ENCODE measurements at regions not wholly inside any gene's neighbourhood (a gene's known extent, or its start where the extent isn't known, plus 50 kb on each side); places are given as distances from the start of the nearest gene placed in this dataset.

- ChIA-PET POLR2A (ENCODE audit: unreplicated experiment) (no interaction called here), CTCF (no interaction called here)
- Histone ChIP-seq H3K36me3 (ENCODE audit: low read depth, low read length) (no peaks in the 10 kb centered on the region), H3K4me3 (ENCODE audit: low read length) (no peak overlapping the region), H3K9me3 (ENCODE audit: low read length) (no peaks in the 10 kb centered on the region), H2AFZ (ENCODE audit: low read length) (no peak overlapping the region), H3K4me2 (ENCODE audit: low read length) (no peak overlapping the region), H3K9me2 (replicated peaks; ENCODE audit: low read length) (no peaks in the 10 kb centered on the region), H3F3A (ENCODE audit: low read length, unreplicated experiment) (no peaks in the 10 kb centered on the region), H3K27ac (ENCODE audit: low read length) (no peak overlapping the region), H3K4me1 (ENCODE audit: insufficient read depth, low read length) (peaks cover 10% of the 10 kb centered on the region), H3K9ac (ENCODE audit: low read length) (no peak overlapping the region), H3K79me2 (ENCODE audit: low read length) (no peaks in the 10 kb centered on the region), H3K27me3 (ENCODE audit: low read length) (no peaks in the 10 kb centered on the region; the same call in 1 of the 2 replicates), H4K20me1 (ENCODE audit: low read length) (no peaks in the 10 kb centered on the region)
- TF ChIP-seq EZH2 (IDR thresholded peaks at IDR 0.05; ENCODE audit: low read length, unreplicated experiment), result no peak
- no peak for TF ChIP-seq CTCF (conservative IDR thresholded peaks at IDR 0.05; ENCODE audit: low read depth, low read length)
- no peak for TF ChIP-seq EZH2phosphoT487 (IDR thresholded peaks at IDR 0.05; ENCODE audit: borderline replicate concordance, low read length)
- BruUV-seq (replicated peaks), result no TSS peak
- intact Hi-C loops (cut with micrococcal nuclease), result no loop called here
- ATAC-seq (no peak; the same call in 1 of the 2 replicates), DNase-seq (peak; percentile 37)
Observed at GRCh38 chr2:30040147-30040546, 106.7 kb upstream of the YPEL5 start.

GRCh38 chr2:30041884-30042283, 104.9 kb upstream of the YPEL5 start:
- ChIA-PET POLR2A (ENCODE audit: unreplicated experiment) (no interaction called here), CTCF (no interaction called here)
- no peak for DNase-seq
- Histone ChIP-seq H3K9ac (ENCODE audit: low read length) (no peak overlapping the region), H3K4me2 (ENCODE audit: low read length) (no peak overlapping the region), H3K79me2 (ENCODE audit: low read length) (no peaks in the 10 kb centered on the region), H3K36me3 (ENCODE audit: low read depth, low read length) (no peaks in the 10 kb centered on the region), H3K4me3 (ENCODE audit: low read length) (no peak overlapping the region), H2AFZ (ENCODE audit: low read length) (no peak overlapping the region), H3K9me2 (replicated peaks; ENCODE audit: low read length) (no peaks in the 10 kb centered on the region), H3K27ac (ENCODE audit: low read length) (no peak overlapping the region), H3F3A (ENCODE audit: low read length, unreplicated experiment) (no peaks in the 10 kb centered on the region), H4K20me1 (ENCODE audit: low read length) (no peaks in the 10 kb centered on the region), H3K9me3 (ENCODE audit: low read length) (no peaks in the 10 kb centered on the region), H3K4me1 (ENCODE audit: insufficient read depth, low read length) (peaks cover 5% of the 10 kb centered on the region), H3K27me3 (ENCODE audit: low read length) (no peaks in the 10 kb centered on the region; the same call in 1 of the 2 replicates)
- no peak for ATAC-seq
- intact Hi-C loops (cut with micrococcal nuclease), result no loop called here
- TF ChIP-seq EZH2 (IDR thresholded peaks at IDR 0.05; ENCODE audit: low read length, unreplicated experiment) (no peak), EZH2phosphoT487 (IDR thresholded peaks at IDR 0.05; ENCODE audit: borderline replicate concordance, low read length) (no peak), CTCF (conservative IDR thresholded peaks at IDR 0.05; ENCODE audit: low read depth, low read length) (no peak)
- BruUV-seq (replicated peaks), result no TSS peak

GRCh38 chr2:30046396-30046795, 100.4 kb upstream of the YPEL5 start:
- Histone ChIP-seq H3K36me3 (ENCODE audit: low read depth, low read length) (no peaks in the 10 kb centered on the region), H3K79me2 (ENCODE audit: low read length) (no peaks in the 10 kb centered on the region), H3K27me3 (ENCODE audit: low read length) (no peaks in the 10 kb centered on the region; the same call in 1 of the 2 replicates), H2AFZ (ENCODE audit: low read length) (no peak overlapping the region), H3K9me3 (ENCODE audit: low read length) (no peaks in the 10 kb centered on the region), H3K27ac (ENCODE audit: low read length) (no peak overlapping the region), H3K9me2 (replicated peaks; ENCODE audit: low read length) (no peaks in the 10 kb centered on the region), H3K4me1 (ENCODE audit: insufficient read depth, low read length) (no peaks in the 10 kb centered on the region), H4K20me1 (ENCODE audit: low read length) (no peaks in the 10 kb centered on the region), H3K9ac (ENCODE audit: low read length) (no peak overlapping the region), H3K4me2 (ENCODE audit: low read length) (no peak overlapping the region), H3K4me3 (ENCODE audit: low read length) (no peak overlapping the region), H3F3A (ENCODE audit: low read length, unreplicated experiment) (no peaks in the 10 kb centered on the region)
- POLR2A ChIA-PET (ENCODE audit: unreplicated experiment), result no interaction called here
- DNase-seq (no peak), ATAC-seq (no peak)
- no TSS peak for BruUV-seq (replicated peaks)
- CTCF ChIA-PET, result no interaction called here
- intact Hi-C loops (cut with micrococcal nuclease), result no loop called here
- TF ChIP-seq EZH2phosphoT487 (IDR thresholded peaks at IDR 0.05; ENCODE audit: borderline replicate concordance, low read length) (no peak), CTCF (conservative IDR thresholded peaks at IDR 0.05; ENCODE audit: low read depth, low read length) (no peak), EZH2 (IDR thresholded peaks at IDR 0.05; ENCODE audit: low read length, unreplicated experiment) (no peak)

Data from PC-3 (cell line).